GM12865 (cell line): ENCODE measurements at regions not wholly inside any gene's neighbourhood (a gene's known extent, or its start where the extent isn't known, plus 50 kb on each side); places are given as distances from the start of the nearest gene placed in this dataset.

Experiments used
- DNase-seq: peaks from one replicate; pipeline ENCODE4 v3.0.0; 2010; ENCODE audit warnings: low read depth
- H3K4me3 ChIP-seq: 2 replicates; pipeline ENCODE4 v1.5.1; 2011; ENCODE audit warnings: mild to moderate bottlenecking, low read depth, low read length, control low read depth
- CTCF ChIP-seq: IDR thresholded peaks from 2 replicates; pipeline ENCODE4 v1.5.1; 2011; ENCODE audit warnings: low read length, control low read depth, low read depth, inconsistent platforms; ENCODE audit not compliant: insufficient read depth; ENCODE audit errors: missing control alignments

DNA sequence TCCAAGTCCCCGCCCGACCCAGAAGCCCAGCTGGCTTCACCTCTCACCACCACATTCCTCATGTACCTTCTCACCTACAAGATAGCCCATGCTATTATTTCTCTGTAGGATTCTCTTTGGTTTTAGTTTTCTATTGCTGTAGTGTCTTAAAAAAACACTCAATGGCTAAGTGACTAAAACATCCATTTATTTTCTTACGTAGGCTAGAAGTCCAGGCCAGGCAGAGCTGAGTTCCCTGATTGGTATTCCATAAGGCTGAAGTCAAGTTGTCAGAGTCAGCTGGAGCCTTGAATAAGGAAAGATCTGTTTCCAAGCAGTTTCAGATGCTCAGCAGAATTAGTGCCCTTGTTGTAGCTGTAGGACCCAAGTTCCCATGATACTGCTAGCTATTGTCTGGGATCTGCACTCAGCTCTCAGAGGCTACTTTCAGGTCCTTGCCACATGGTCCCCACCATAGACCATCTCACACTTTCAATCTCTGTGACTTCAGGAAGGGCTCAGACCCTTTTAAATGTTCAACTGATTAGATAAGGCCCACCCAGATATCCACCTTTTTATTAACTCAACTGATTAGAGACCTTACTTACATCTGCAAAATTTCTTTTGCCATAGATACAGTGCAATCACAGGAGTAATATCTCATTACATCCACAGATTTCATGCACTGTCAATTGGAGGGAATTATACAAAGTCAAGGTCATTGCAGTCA lies 371.0 kb downstream of the TGFB2 start:
- H3K4me3 ChIP-seq, result no peak overlapping the region
- no peak for DNase-seq
- no peak for TF ChIP-seq CTCF

DNA sequence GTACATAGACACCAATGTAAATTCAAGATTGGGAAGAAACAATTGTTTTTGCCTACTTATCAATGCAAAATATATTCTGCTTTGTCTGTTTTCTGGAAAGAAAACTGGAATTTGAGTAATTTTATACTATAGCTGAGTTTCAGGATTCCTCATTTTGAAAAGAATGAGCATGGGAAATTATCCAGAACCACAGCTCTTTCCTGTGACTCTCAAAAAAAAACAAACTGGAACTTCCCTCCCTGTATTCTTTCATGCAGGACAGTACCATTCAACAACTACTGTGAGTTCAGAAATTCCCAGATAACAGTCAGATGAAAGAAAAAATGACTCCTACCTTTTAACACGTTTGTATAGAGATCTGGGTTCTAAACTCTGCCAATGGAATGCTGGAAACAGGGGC lies 372.4 kb downstream of the TGFB2 start:
- no peak overlapping the region for H3K4me3 ChIP-seq
- DNase-seq, result no peak
- TF ChIP-seq CTCF, result no peak

DNA sequence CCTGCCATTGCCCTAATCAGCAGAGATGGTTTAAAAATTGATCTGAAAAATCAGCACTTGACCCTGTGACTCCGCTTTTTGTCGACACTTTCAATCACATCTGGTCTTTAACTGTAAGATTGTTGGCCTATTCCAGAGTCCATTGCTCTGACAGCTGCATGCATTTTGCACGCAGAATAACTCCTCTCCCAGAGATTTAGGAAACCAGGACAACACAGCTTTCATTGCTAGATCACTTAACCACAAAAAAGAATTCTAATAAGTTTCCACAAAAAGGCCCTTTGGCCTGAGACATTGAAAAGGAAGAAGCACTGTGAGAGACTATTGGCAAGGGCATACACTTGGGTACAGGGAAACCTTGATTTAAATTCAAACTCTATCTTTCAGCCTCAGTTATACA lies 373.1 kb downstream of the TGFB2 start:
- H3K4me3 ChIP-seq, result no peak overlapping the region
- DNase-seq, result no peak
- TF ChIP-seq CTCF, result no peak

DNA sequence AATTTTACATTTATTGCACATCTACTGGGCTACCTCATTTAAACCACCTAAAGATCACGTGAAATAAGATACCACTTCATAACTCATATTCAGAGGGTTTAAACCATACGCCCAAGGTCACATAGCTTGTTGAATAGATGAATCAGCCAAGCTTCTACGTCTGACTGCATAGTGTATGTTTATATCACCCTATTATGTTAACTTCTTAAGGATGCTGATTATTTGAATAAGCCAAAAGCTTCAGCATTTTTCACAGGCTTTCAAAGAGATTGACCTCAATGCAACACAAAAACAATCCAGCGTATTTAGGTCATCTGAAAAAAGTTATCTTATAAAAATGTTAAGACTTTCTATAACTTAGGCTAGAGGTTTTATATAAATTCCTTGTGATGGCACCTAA lies 373.8 kb downstream of the TGFB2 start:
- no peak for TF ChIP-seq CTCF
- DNase-seq, result no peak
- no peak overlapping the region for H3K4me3 ChIP-seq

DNA sequence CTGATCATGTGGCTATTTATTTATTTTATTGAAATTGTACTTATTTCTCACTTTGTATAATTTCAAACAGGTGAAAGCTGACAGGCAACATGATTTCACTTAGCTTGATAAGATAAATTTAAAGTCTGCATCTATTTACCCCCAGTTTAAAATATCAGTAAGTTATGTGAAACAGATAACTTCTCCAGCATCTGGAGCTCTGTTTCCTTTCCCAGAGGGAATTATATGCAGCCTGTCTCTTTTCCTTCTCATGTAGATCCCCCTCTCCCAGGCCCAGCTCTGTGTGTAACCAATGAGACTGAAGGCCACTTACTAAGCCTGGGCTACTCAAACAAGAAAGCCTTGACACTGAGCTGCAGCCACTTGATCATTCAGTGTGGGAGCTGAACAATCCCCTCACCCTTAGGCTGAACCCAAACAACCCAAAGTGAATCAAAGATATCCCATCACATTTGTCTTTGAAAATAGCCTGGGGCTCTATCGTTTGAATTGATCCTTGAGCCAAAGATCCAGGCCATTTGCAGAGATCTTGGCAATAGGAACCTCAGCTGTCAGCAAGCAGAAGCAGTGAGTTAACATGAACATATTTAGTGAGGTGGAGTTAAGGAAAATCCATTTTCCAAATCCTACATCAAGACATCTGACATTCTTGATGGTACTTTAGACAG lies 383.9 kb downstream of the TGFB2 start:
- no peak for TF ChIP-seq CTCF
- DNase-seq, result no peak
- H3K4me3 ChIP-seq, result no peak overlapping the region

DNA sequence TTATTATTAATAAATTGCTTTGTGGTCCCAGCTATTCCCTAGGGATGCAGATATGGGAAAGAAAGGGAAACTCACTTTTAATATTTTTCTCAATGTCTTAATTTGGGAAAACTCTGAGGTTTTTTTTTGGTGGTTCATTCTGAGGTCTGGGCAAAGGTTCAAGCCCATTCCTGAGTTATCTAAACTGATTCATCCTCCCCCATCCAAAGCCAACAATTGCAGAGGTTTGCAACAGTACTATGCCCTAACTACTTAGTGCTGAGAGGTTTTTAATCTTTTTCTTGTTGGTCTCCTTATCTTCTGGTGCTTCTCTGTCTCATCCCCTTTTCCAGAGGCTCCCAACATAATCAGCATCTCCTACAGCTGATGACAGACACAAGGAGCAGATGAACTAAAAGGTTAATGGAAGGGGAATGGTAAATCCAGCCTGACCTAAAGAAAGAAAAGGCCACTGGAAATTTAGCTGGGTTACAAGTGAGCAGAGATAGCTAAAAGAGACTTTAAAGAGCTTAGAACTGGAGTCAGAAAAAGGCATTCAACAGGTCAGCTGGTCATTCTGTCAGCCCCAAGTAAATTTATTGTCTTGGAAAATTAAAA lies 390.4 kb downstream of the TGFB2 start:
- no peak for TF ChIP-seq CTCF
- no peak overlapping the region for H3K4me3 ChIP-seq
- DNase-seq, result no peak
